Neural cell (in vitro differentiated cells): ENCODE measurements at regions not wholly inside any gene's neighbourhood (a gene's known extent, or its start where the extent isn't known, plus 50 kb on each side); places are given as distances from the start of the nearest gene placed in this dataset.

Experiments
- EP300 ChIP-seq: fragments of 450-650 bp; conservative IDR thresholded peaks from 2 replicates; pipeline ENCODE4 v1.6.1; 2014; ENCODE audit warnings: antibody characterized with exemption, mild to moderate bottlenecking, moderate library complexity; ENCODE audit not compliant: poor library complexity, severe bottlenecking
- EZH2 ChIP-seq: fragments of 200-600, 300-800 bp; shearing (Covaris generic), sonication (generic); IDR thresholded peaks from 2 replicates; pipeline ENCODE4 v1.6.1; 2014; ENCODE audit warnings: antibody characterized with exemption, low read length, borderline replicate concordance, mild to moderate bottlenecking; ENCODE audit not compliant: insufficient read depth, poor library complexity, severe bottlenecking
- MXI1 ChIP-seq: fragments of 450-650 bp; conservative IDR thresholded peaks from 2 replicates; pipeline ENCODE4 v1.6.1; 2014; ENCODE audit warnings: antibody characterized with exemption, mild to moderate bottlenecking; ENCODE audit not compliant: poor library complexity, severe bottlenecking
- POLR2AphosphoS5 ChIP-seq: IDR thresholded peaks from 2 replicates; pipeline ENCODE4 v1.6.1; 2012
- SMC3 ChIP-seq: fragments of 450-650 bp; conservative IDR thresholded peaks from 2 replicates; pipeline ENCODE4 v1.6.1; 2014; ENCODE audit warnings: antibody characterized with exemption, mild to moderate bottlenecking, moderate library complexity; ENCODE audit not compliant: poor library complexity
- TAF1 ChIP-seq: IDR thresholded peaks from 2 replicates; pipeline ENCODE4 v1.6.1; 2012; ENCODE audit warnings: low read depth
- TF ChIP-seq, protein P1 (sequence below): fragments of 450-650 bp; IDR thresholded peaks from 2 replicates; pipeline ENCODE4 v1.5.1; 2014; ENCODE audit warnings: antibody characterized with exemption, mild to moderate bottlenecking, moderate library complexity; ENCODE audit not compliant: poor library complexity, severe bottlenecking
- TF ChIP-seq, protein P2 (sequence below): IDR thresholded peaks from 2 replicates; pipeline ENCODE4 v1.6.1; 2012; ENCODE audit warnings: borderline replicate concordance

DNA sequence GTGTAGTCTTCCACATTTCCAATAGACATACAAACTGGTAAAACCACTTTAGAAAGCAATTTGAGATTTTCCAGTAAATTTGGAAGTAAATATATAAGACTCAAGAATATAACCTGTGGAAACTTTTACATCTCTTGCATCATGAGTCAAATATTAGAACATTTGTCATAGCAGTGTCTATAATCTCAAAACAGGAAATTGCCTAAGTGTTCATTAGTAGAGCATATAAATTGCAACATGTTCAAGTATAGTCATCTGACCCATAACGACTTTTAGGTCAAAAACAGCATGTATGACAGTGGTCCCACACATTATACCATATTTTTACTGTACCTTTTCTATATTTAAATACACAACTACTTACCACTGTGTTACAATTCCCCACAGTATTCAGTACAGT lies 555.9 kb upstream of the VRK2 start:
- TF ChIP-seq, protein P1, sequence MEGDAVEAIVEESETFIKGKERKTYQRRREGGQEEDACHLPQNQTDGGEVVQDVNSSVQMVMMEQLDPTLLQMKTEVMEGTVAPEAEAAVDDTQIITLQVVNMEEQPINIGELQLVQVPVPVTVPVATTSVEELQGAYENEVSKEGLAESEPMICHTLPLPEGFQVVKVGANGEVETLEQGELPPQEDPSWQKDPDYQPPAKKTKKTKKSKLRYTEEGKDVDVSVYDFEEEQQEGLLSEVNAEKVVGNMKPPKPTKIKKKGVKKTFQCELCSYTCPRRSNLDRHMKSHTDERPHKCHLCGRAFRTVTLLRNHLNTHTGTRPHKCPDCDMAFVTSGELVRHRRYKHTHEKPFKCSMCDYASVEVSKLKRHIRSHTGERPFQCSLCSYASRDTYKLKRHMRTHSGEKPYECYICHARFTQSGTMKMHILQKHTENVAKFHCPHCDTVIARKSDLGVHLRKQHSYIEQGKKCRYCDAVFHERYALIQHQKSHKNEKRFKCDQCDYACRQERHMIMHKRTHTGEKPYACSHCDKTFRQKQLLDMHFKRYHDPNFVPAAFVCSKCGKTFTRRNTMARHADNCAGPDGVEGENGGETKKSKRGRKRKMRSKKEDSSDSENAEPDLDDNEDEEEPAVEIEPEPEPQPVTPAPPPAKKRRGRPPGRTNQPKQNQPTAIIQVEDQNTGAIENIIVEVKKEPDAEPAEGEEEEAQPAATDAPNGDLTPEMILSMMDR = no peak
- no peak for TF ChIP-seq EZH2
- no peak for TF ChIP-seq TAF1
- TF ChIP-seq, protein P2, sequence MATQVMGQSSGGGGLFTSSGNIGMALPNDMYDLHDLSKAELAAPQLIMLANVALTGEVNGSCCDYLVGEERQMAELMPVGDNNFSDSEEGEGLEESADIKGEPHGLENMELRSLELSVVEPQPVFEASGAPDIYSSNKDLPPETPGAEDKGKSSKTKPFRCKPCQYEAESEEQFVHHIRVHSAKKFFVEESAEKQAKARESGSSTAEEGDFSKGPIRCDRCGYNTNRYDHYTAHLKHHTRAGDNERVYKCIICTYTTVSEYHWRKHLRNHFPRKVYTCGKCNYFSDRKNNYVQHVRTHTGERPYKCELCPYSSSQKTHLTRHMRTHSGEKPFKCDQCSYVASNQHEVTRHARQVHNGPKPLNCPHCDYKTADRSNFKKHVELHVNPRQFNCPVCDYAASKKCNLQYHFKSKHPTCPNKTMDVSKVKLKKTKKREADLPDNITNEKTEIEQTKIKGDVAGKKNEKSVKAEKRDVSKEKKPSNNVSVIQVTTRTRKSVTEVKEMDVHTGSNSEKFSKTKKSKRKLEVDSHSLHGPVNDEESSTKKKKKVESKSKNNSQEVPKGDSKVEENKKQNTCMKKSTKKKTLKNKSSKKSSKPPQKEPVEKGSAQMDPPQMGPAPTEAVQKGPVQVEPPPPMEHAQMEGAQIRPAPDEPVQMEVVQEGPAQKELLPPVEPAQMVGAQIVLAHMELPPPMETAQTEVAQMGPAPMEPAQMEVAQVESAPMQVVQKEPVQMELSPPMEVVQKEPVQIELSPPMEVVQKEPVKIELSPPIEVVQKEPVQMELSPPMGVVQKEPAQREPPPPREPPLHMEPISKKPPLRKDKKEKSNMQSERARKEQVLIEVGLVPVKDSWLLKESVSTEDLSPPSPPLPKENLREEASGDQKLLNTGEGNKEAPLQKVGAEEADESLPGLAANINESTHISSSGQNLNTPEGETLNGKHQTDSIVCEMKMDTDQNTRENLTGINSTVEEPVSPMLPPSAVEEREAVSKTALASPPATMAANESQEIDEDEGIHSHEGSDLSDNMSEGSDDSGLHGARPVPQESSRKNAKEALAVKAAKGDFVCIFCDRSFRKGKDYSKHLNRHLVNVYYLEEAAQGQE = no peak
- TF ChIP-seq SMC3 = no peak
- no peak for TF ChIP-seq POLR2AphosphoS5
- TF ChIP-seq EP300 = no peak
- TF ChIP-seq MXI1 = no peak
